ENCODE measurements at regions not wholly inside any gene's neighbourhood (a gene's known extent, or its start where the extent isn't known, plus 50 kb on each side); places are given as distances from the start of the nearest gene placed in this dataset.

- Histone ChIP-seq H3K27ac (ENCODE audit: insufficient read depth, low read depth, low read length) (no peak overlapping the region), H2AFZ (ENCODE audit: low read depth, low read length) (no peak overlapping the region), H3K4me3 (replicated peaks in 1 of 3; ENCODE audit: insufficient read depth in 1 of 3, low read depth in 1 of 3, low read length in 3 of 3) (no peak overlapping the region), H3K79me2 (ENCODE audit: control insufficient read depth, insufficient read depth, low read length) (no peaks in the 10 kb centered on the region), H3K36me3 (ENCODE audit: control insufficient read depth in 2 of 2, extremely low read depth in 1 of 2, insufficient read depth in 2 of 2, low read length in 2 of 2) (no peaks in the 10 kb centered on the region), H3K9me3 (replicated peaks; ENCODE audit: control insufficient read depth, insufficient read depth, low read length) (no peaks in the 10 kb centered on the region), H3K9ac (replicated peaks; ENCODE audit: extremely low read depth, insufficient read depth, low read length) (no peak overlapping the region), H4K20me1 (replicated peaks; ENCODE audit: control insufficient read depth, extremely low read depth, insufficient read depth, low read length) (no peaks in the 10 kb centered on the region), H3K4me2 (ENCODE audit: insufficient read depth, low read length) (no peak overlapping the region), H3K4me1 (ENCODE audit: control insufficient read depth, extremely low read depth, insufficient read depth, low read length) (no peaks in the 10 kb centered on the region), H3K27me3 (ENCODE audit: control insufficient read depth in 2 of 2, insufficient read depth in 2 of 2, low read length in 2 of 2) (no peaks in the 10 kb centered on the region), H3K9me1 (replicated peaks; ENCODE audit: control insufficient read depth, extremely low read depth, insufficient read depth, low read length) (no peaks in the 10 kb centered on the region)
- no peak for TF ChIP-seq GATA2 (IDR thresholded peaks at IDR 0.05; ENCODE audit: insufficient read depth, insufficient read length, low read depth, low read length)
- no peak for TF ChIP-seq CTCF (IDR thresholded peaks at IDR 0.05; ENCODE audit: extremely low read depth in 1 of 2, insufficient read depth in 1 of 2, low read depth in 1 of 2, low read length in 2 of 2)
- TF ChIP-seq EZH2 (IDR thresholded peaks at IDR 0.05; ENCODE audit: borderline replicate concordance, low read depth, low read length, severe bottlenecking), result no peak
- TF ChIP-seq FOS (IDR thresholded peaks at IDR 0.05; ENCODE audit: borderline replicate concordance, insufficient read depth, low read length), result no peak
- TF ChIP-seq POLR2A (IDR thresholded peaks at IDR 0.05; ENCODE audit: low read depth, low read length), result no peak
- no peak for TF ChIP-seq MYC (IDR thresholded peaks at IDR 0.05; ENCODE audit: low read depth, low read length)
- TF ChIP-seq MAX (IDR thresholded peaks at IDR 0.05; ENCODE audit: insufficient read depth, insufficient read length), result no peak
- TF ChIP-seq POLR2AphosphoS5 (IDR thresholded peaks at IDR 0.05; ENCODE audit: insufficient read depth, low read depth, low read length), result no peak
- TF ChIP-seq JUN (IDR thresholded peaks at IDR 0.05; ENCODE audit: borderline replicate concordance, insufficient read depth, insufficient read length, low read depth), result no peak
- DNase-seq (ENCODE audit: low read depth, low spot score), result no peak
- CTCF ChIA-PET, result no interaction called here
- POLR2A ChIA-PET, result no interaction called here
- dilution Hi-C loops (cut with MboI; ENCODE audit: extremely low pct_ligation_motif_present, low sequenced_read_pairs), result no loop called here
- no TSS peak for BruUV-seq (replicated peaks)
- no peak for FAIRE-seq
- intact Hi-C loops (cut with micrococcal nuclease), result no loop called here
Observed at GRCh38 chr12:127649961-127650360, 617.0 kb upstream of the TMEM132C start.

Data from endothelial cell of umbilical vein (primary cell).